Neural progenitor cell (in vitro differentiated cells): ENCODE measurements at regions not wholly inside any gene's neighbourhood (a gene's known extent, or its start where the extent isn't known, plus 50 kb on each side); places are given as distances from the start of the nearest gene placed in this dataset.

ENCODE experiments used
- DNase-seq: peaks from one replicate; pipeline ENCODE4 v3.0.0-alpha.2; 2016; ENCODE audit warnings: low spot score
- H2AFZ ChIP-seq: fragments of 200-600 bp; sonication (generic); replicated peaks from 2 replicates; pipeline ENCODE4 v1.6.1; 2016; ENCODE audit warnings: antibody characterized with exemption
- H3F3A ChIP-seq: fragments of 200-600 bp; sonication (generic); 2 replicates; pipeline ENCODE4 v1.6.1; 2016; ENCODE audit warnings: antibody characterized with exemption, low read depth
- H3K27ac ChIP-seq: fragments of 200-600 bp; sonication (generic); 2 replicates; pipeline ENCODE4 v1.5.1; 2016; ENCODE audit warnings: mild to moderate bottlenecking
- H3K27me3 ChIP-seq: fragments of 200-600 bp; sonication (generic); 2 replicates; pipeline ENCODE4 v1.6.1; 2016; ENCODE audit warnings: mild to moderate bottlenecking, moderate library complexity
- H3K36me3 ChIP-seq: fragments of 200-600 bp; sonication (generic); 2 replicates; pipeline ENCODE4 v1.5.1; 2016
- H3K4me1 ChIP-seq: fragments of 200-600 bp; sonication (generic); 2 replicates; pipeline ENCODE4 v1.6.1; 2016; ENCODE audit warnings: mixed run types
- H3K4me2 ChIP-seq: fragments of 200-600 bp; sonication (generic); 2 replicates; pipeline ENCODE4 v1.6.1; 2016
- H3K4me3 ChIP-seq: fragments of 200-600 bp; sonication (generic); 2 replicates; pipeline ENCODE4 v1.5.1; 2016
- H3K79me2 ChIP-seq: fragments of 200-600 bp; sonication (generic); 2 replicates; pipeline ENCODE4 v1.6.1; 2016; ENCODE audit warnings: low read depth
- H3K9ac ChIP-seq: fragments of 200-600 bp; sonication (generic); 2 replicates; pipeline ENCODE4 v1.6.1; 2016
- H3K9me3 ChIP-seq: fragments of 200-600 bp; sonication (generic); 2 replicates; pipeline ENCODE4 v1.5.1; 2016; ENCODE audit warnings: low read depth
- H4K20me1 ChIP-seq: fragments of 200-600 bp; sonication (generic); 2 replicates; pipeline ENCODE4 v1.6.1; 2016; ENCODE audit warnings: low read depth
- H3K27ac Mint-ChIP-seq: 3 replicates; pipeline ENCODE4 v1.8.0; 2021; ENCODE audit warnings: mixed read lengths
- H3K27me3 Mint-ChIP-seq: 2 replicates; pipeline ENCODE4 v1.8.0; 2022; ENCODE audit warnings: low read depth, mild to moderate bottlenecking, inconsistent platforms, moderate library complexity, mixed read lengths; ENCODE audit not compliant: insufficient read depth
- H3K36me3 Mint-ChIP-seq: 3 replicates; pipeline ENCODE4 v1.8.0; 2021; ENCODE audit warnings: mixed read lengths
- H3K4me1 Mint-ChIP-seq: 3 replicates; pipeline ENCODE4 v1.8.0; 2021; ENCODE audit warnings: mixed read lengths
- H3K4me3 Mint-ChIP-seq: 3 replicates; pipeline ENCODE4 v1.8.0; 2021; ENCODE audit warnings: mild to moderate bottlenecking, moderate library complexity, mixed read lengths
- H3K9me3 Mint-ChIP-seq: 3 replicates; pipeline ENCODE4 v1.8.0; 2020; ENCODE audit warnings: mixed read lengths
- EZH2 ChIP-seq: fragments of 200-600 bp; sonication (generic); IDR thresholded peaks from 2 replicates; pipeline ENCODE4 v1.6.1; 2017; ENCODE audit warnings: antibody characterized with exemption, mild to moderate bottlenecking, moderate library complexity
- EZH2phosphoT487 ChIP-seq: fragments of 200-600 bp; sonication (generic); IDR thresholded peaks from 2 replicates; pipeline ENCODE4 v1.6.1; 2017; ENCODE audit warnings: antibody characterized with exemption
- TF ChIP-seq, protein P1 (sequence below): fragments of 200-600 bp; sonication (generic); IDR thresholded peaks from 2 replicates; pipeline ENCODE4 v1.5.1; 2017; ENCODE audit warnings: antibody characterized with exemption, mild to moderate bottlenecking

DNA sequence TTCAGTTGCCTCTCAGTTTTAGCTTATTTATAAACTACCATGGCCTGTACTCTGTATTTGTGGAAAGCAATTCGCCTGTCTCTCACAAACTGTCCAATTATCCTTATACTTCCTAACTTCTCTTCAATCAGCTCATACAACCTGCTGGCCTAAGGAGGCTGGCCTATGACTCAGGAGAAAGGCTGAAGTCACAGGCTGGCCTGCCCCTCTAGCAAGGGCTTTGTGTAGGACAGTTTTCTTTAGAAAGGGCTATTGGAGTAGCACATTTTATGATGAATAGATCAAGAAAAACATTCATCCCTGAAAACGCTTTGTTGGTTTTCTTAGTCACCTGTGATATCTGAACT lies 988.7 kb upstream of the ARRDC3 start:
- H3K4me1 Mint-ChIP-seq, result no peaks in the 10 kb centered on the region
- peaks cover 9% of the 10 kb centered on the region for H3K4me1 ChIP-seq
- H2AFZ ChIP-seq, result peak overlapping the region; percentile 97
- peaks cover 8% of the 10 kb centered on the region for H3K9me3 Mint-ChIP-seq
- no peaks in the 10 kb centered on the region for H3K27me3 Mint-ChIP-seq
- no peaks in the 10 kb centered on the region for H3K9me3 ChIP-seq
- H3K4me3 ChIP-seq, result no peak overlapping the region
- H3K36me3 ChIP-seq, result no peaks in the 10 kb centered on the region
- H3K27ac Mint-ChIP-seq, result no peak overlapping the region
- H3K27ac ChIP-seq, result no peak overlapping the region
- no peaks in the 10 kb centered on the region for H3K79me2 ChIP-seq
- H4K20me1 ChIP-seq, result no peaks in the 10 kb centered on the region
- H3K9ac ChIP-seq, result no peak overlapping the region
- no peaks in the 10 kb centered on the region for H3F3A ChIP-seq
- no peak overlapping the region for H3K4me3 Mint-ChIP-seq
- no peaks in the 10 kb centered on the region for H3K27me3 ChIP-seq
- DNase-seq, result no peak
- H3K4me2 ChIP-seq, result no peak overlapping the region
- TF ChIP-seq, protein P1, sequence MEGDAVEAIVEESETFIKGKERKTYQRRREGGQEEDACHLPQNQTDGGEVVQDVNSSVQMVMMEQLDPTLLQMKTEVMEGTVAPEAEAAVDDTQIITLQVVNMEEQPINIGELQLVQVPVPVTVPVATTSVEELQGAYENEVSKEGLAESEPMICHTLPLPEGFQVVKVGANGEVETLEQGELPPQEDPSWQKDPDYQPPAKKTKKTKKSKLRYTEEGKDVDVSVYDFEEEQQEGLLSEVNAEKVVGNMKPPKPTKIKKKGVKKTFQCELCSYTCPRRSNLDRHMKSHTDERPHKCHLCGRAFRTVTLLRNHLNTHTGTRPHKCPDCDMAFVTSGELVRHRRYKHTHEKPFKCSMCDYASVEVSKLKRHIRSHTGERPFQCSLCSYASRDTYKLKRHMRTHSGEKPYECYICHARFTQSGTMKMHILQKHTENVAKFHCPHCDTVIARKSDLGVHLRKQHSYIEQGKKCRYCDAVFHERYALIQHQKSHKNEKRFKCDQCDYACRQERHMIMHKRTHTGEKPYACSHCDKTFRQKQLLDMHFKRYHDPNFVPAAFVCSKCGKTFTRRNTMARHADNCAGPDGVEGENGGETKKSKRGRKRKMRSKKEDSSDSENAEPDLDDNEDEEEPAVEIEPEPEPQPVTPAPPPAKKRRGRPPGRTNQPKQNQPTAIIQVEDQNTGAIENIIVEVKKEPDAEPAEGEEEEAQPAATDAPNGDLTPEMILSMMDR, result no peak
- TF ChIP-seq EZH2, result no peak
- no peak for TF ChIP-seq EZH2phosphoT487
- H3K36me3 Mint-ChIP-seq, result no peaks in the 10 kb centered on the region

DNA sequence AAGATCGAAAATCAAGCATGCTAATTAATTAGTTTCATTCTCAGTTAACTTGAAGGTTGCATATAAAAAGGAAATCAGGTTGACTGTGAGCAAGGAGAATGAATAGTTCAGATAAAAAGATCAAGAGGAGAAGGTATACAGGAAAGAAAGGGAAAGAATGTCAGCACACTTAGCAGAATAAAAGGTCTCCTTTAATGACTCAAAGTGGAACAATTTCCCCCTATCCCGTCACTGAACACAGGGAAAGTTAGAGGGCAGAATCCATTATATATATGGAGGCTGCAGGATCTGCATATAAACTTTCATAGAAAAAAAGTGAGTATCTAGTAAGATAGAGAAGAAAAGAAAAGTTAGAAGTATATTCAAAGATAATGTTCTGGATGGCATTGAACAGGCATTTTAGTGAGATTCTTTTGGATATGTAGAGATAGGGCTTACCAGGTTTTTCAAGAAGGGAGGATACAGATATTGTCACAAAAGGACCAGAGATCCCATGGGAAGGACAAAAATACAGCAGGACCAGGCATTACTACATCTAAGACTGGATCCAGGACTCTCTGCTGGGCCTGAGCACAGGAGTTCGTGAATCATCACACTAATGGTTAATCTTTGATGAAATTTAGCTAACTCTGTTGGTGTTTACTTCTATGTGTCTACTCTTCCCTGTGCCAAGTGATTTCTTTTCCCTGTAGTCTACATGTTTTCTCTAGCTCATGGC lies 988.2 kb upstream of the ARRDC3 start:
- H3K27ac Mint-ChIP-seq, result no peak overlapping the region
- H3K27ac ChIP-seq, result no peak overlapping the region

DNA sequence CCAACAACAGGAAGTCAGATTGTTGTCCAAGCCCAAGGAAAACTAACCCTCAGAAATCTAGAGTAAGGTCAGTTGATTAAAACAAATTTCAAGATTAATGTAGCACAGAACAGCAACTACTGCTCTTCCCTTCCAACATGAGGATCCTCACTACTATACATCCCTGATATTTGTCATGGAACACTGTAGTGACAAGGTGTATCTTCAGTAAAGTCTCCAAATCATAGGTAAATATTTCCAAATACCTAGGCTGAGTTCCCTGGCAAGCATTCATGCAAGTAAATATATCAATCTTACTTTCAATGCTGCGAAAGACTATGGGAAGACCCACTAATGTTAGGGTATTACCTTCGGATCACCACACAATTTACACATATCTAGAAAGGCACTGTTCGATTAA lies 986.9 kb upstream of the ARRDC3 start:
- no peak overlapping the region for H3K4me2 ChIP-seq
- DNase-seq, result no peak
- Mint-ChIP-seq H3K9me3 (peaks cover 8% of the 10 kb centered on the region), H3K36me3 (no peaks in the 10 kb centered on the region), H3K27ac (no peak overlapping the region), H3K4me3 (no peak overlapping the region), H3K27me3 (no peaks in the 10 kb centered on the region), H3K4me1 (no peaks in the 10 kb centered on the region)
- TF ChIP-seq EZH2phosphoT487 (no peak), EZH2 (no peak)
- TF ChIP-seq, protein P1, result no peak
- H2AFZ ChIP-seq, result no peak overlapping the region
- H3F3A ChIP-seq, result no peaks in the 10 kb centered on the region
- H3K9ac ChIP-seq, result no peak overlapping the region
- no peak overlapping the region for H3K4me3 ChIP-seq
- no peaks in the 10 kb centered on the region for H3K36me3 ChIP-seq
- H3K9me3 ChIP-seq, result no peaks in the 10 kb centered on the region
- no peaks in the 10 kb centered on the region for H3K27me3 ChIP-seq
- no peaks in the 10 kb centered on the region for H3K79me2 ChIP-seq
- H3K27ac ChIP-seq, result no peak overlapping the region
- H4K20me1 ChIP-seq, result no peaks in the 10 kb centered on the region
- peaks cover 9% of the 10 kb centered on the region for H3K4me1 ChIP-seq

More for the DNA sequence above, 988.2 kb upstream of the ARRDC3 start:
- no peaks in the 10 kb centered on the region for H3K4me1 Mint-ChIP-seq
- no peaks in the 10 kb centered on the region for H3K27me3 ChIP-seq
- no peak for TF ChIP-seq EZH2
- TF ChIP-seq, protein P1, result no peak
- TF ChIP-seq EZH2phosphoT487, result no peak
- H3F3A ChIP-seq, result no peaks in the 10 kb centered on the region
- no peaks in the 10 kb centered on the region for H3K27me3 Mint-ChIP-seq
- H3K4me3 ChIP-seq, result no peak overlapping the region
- H3K4me1 ChIP-seq, result peaks cover 9% of the 10 kb centered on the region
- peak overlapping the region; percentile 97 for H2AFZ ChIP-seq
- no peak overlapping the region for H3K9ac ChIP-seq
- H3K4me2 ChIP-seq, result no peak overlapping the region
- H3K36me3 Mint-ChIP-seq, result no peaks in the 10 kb centered on the region
- no peaks in the 10 kb centered on the region for H3K79me2 ChIP-seq
- no peak overlapping the region for H3K4me3 Mint-ChIP-seq
- H4K20me1 ChIP-seq, result no peaks in the 10 kb centered on the region
- no peaks in the 10 kb centered on the region for H3K36me3 ChIP-seq
- H3K9me3 ChIP-seq, result no peaks in the 10 kb centered on the region
- DNase-seq, result no peak
- H3K9me3 Mint-ChIP-seq, result peaks cover 8% of the 10 kb centered on the region
